Hematopoietic multipotent progenitor cell treated with erythropoietin and hydrocortisone succinate and interleukin-3 and kit ligand, for 17 days (in vitro differentiated cells): ENCODE measurements at regions not wholly inside any gene's neighbourhood (a gene's known extent, or its start where the extent isn't known, plus 50 kb on each side); places are given as distances from the start of the nearest gene placed in this dataset.
A peak's percentile ranks its signal among the peaks of the same experiment; 100 is the strongest.

ENCODE experiments used
- DNase-seq: peaks from one replicate; pipeline ENCODE4 v3.0.0-alpha.2; 2015; ENCODE audit warnings: low spot score

GRCh38 chr2:8575038-8575833, 106.6 kb upstream of the ID2 start:
- no peak for DNase-seq

- no peak for DNase-seq
Observed at GRCh38 chr2:8575834-8576423, 105.9 kb upstream of the ID2 start.

GRCh38 chr2:8576525-8577167, 105.2 kb upstream of the ID2 start:
- DNase-seq: no peak

- DNase-seq: no peak
Observed at GRCh38 chr2:8577573-8577972, 104.3 kb upstream of the ID2 start.

- no peak for DNase-seq
Observed at GRCh38 chr2:8578335-8579244, 103.3 kb upstream of the ID2 start.

GRCh38 chr2:8579485-8580085, 102.3 kb upstream of the ID2 start:
- no peak for DNase-seq

- DNase-seq: no peak
Observed at GRCh38 chr2:8580316-8581233, 101.3 kb upstream of the ID2 start.

GRCh38 chr2:8581234-8581561, 100.7 kb upstream of the ID2 start:
- DNase-seq: no peak

GRCh38 chr2:8581601-8582041, 100.2 kb upstream of the ID2 start:
- no peak for DNase-seq

- no peak for DNase-seq
Observed at GRCh38 chr2:8582191-8582590, 99.7 kb upstream of the ID2 start.

- DNase-seq: no peak
Observed at GRCh38 chr2:8582651-8583399, 99.0 kb upstream of the ID2 start.

- DNase-seq: peak; percentile 94
Observed at GRCh38 chr2:8583400-8584173, 98.3 kb upstream of the ID2 start.

GRCh38 chr2:8584174-8585066, 97.4 kb upstream of the ID2 start:
- DNase-seq: no peak

- no peak for DNase-seq
Observed at GRCh38 chr2:8586457-8587051, 95.3 kb upstream of the ID2 start.

GRCh38 chr2:8587251-8587791, 94.5 kb upstream of the ID2 start:
- DNase-seq: no peak

GRCh38 chr2:8587920-8588830, 93.7 kb upstream of the ID2 start:
- no peak for DNase-seq

- no peak for DNase-seq
Observed at GRCh38 chr2:8588831-8589191, 93.0 kb upstream of the ID2 start.
